ENCODE measurements at regions not wholly inside any gene's neighbourhood (a gene's known extent, or its start where the extent isn't known, plus 50 kb on each side); places are given as distances from the start of the nearest gene placed in this dataset.

- TF ChIP-seq EZH2 (IDR thresholded peaks at IDR 0.05; ENCODE audit: insufficient read depth, poor library complexity, severe bottlenecking) (no peak), EZH2phosphoT487 (IDR thresholded peaks at IDR 0.05; ENCODE audit: insufficient read depth, low read depth) (no peak)
Measured at GRCh38 chr5:130762031-130762430, 403.0 kb downstream of the HINT1 start.

Measured in GM23248 (cell line).